Lower leg skin (tissue), 4 donors: ENCODE measurements at regions not wholly inside any gene's neighbourhood (a gene's known extent, or its start where the extent isn't known, plus 50 kb on each side); places are given as distances from the start of the nearest gene placed in this dataset.

Source experiments
- DNase-seq, 2 donors: peaks; one replicate each; pipeline ENCODE4 v3.0.0-alpha.2; 2019; ENCODE audit warnings: low spot score in 2 of 2
- H3K4me3 ChIP-seq: fragments of 200-600 bp; sonication (generic); 2 replicates; pipeline ENCODE4 v1.5.1; 2017; ENCODE audit warnings: mild to moderate bottlenecking, low read depth; ENCODE audit not compliant: poor library complexity, severe bottlenecking
- CTCF ChIP-seq, 3 donors: fragments of 450-650 bp; IDR thresholded peaks; one replicate each; pipeline ENCODE4 v1.5.1; 2016; ENCODE audit warnings: antibody characterized with exemption in 3 of 3, mild to moderate bottlenecking in 3 of 3, moderate library complexity in 2 of 3
- POLR2A ChIP-seq, 2 donors: fragments of 450-650 bp; IDR thresholded peaks; one replicate each; pipeline ENCODE4 v1.6.1; 2016 to 2017; ENCODE audit warnings: antibody characterized with exemption in 2 of 2, mild to moderate bottlenecking in 1 of 2, moderate library complexity in 1 of 2
- WGBS, 2 donors: methylation state at CpG; one replicate each; pipeline ENCODE4 v1.1.5; 2018; 5-methylcytosine and 5-hydroxymethylcytosine counted together
- intact Hi-C: fragments of 100-400 bp; cut with DNase I; formaldehyde crosslinking; loops from one replicate; pipeline ENCODE4 v1.15.0; 2023; ENCODE audit warnings: low total_unique reads

- no peak overlapping the region for H3K4me3 ChIP-seq
- TF ChIP-seq CTCF (IDR thresholded peaks at IDR 0.05) (no peak), POLR2A (IDR thresholded peaks at IDR 0.05) (no peak)
- no peak for DNase-seq
- intact Hi-C loops, result no loop called here
- WGBS, 2 donors, result 84 to 86% methylated on average over 11 to 12 of the region's 12 CpGs
Measured at GRCh38 chr22:44384563-44385295, 72.0 kb upstream of the SHISAL1 start.

- intact Hi-C loops, result no loop called here
- TF ChIP-seq CTCF (IDR thresholded peaks at IDR 0.05) (no peak), POLR2A (IDR thresholded peaks at IDR 0.05) (no peak)
- 75 to 78% methylated on average over 11 to 14 of the region's 14 CpGs for WGBS, 2 donors
- DNase-seq, result no peak
- H3K4me3 ChIP-seq, result no peak overlapping the region
Measured at GRCh38 chr22:44383652-44384562, 71.2 kb upstream of the SHISAL1 start.

GRCh38 chr22:44383064-44383575 lies 70.4 kb upstream of the SHISAL1 start:
- intact Hi-C loops, result no loop called here
- H3K4me3 ChIP-seq, result no peak overlapping the region
- DNase-seq, result no peak
- WGBS, 2 donors, result 70 to 83% methylated on average over 6 of the region's 6 CpGs
- TF ChIP-seq CTCF (IDR thresholded peaks at IDR 0.05) (no peak), POLR2A (IDR thresholded peaks at IDR 0.05) (no peak)

GRCh38 chr22:44382116-44383038 lies 69.6 kb upstream of the SHISAL1 start:
- no peak for DNase-seq
- no peak overlapping the region for H3K4me3 ChIP-seq
- TF ChIP-seq POLR2A (IDR thresholded peaks at IDR 0.05) (no peak), CTCF (IDR thresholded peaks at IDR 0.05) (no peak)
- 82 to 88% methylated on average over 30 to 32 of the region's 32 CpGs for WGBS, 2 donors
- intact Hi-C loops, result no loop called here

- H3K4me3 ChIP-seq, result no peak overlapping the region
- intact Hi-C loops, result no loop called here
- no peak for DNase-seq
- WGBS, 2 donors, result 80 to 92% methylated on average over 3 of the region's 3 CpGs
- TF ChIP-seq POLR2A (IDR thresholded peaks at IDR 0.05) (no peak), CTCF (IDR thresholded peaks at IDR 0.05) (no peak)
Measured at GRCh38 chr22:44381761-44382115, 69.0 kb upstream of the SHISAL1 start.
